Lower leg skin (tissue), 3 donors: ENCODE measurements at regions not wholly inside any gene's neighbourhood (a gene's known extent, or its start where the extent isn't known, plus 50 kb on each side); places are given as distances from the start of the nearest gene placed in this dataset.

Experiments
- POLR2A ChIP-seq, 2 donors: fragments of 450-650 bp; IDR thresholded peaks; one replicate each; pipeline ENCODE4 v1.6.1; 2016 to 2017; ENCODE audit warnings: antibody characterized with exemption in 2 of 2, mild to moderate bottlenecking in 1 of 2, moderate library complexity in 1 of 2
- TF ChIP-seq, protein P1 (sequence below), 3 donors: fragments of 450-650 bp; IDR thresholded peaks; one replicate each; pipeline ENCODE4 v1.5.1; 2016; ENCODE audit warnings: antibody characterized with exemption in 3 of 3, mild to moderate bottlenecking in 3 of 3, moderate library complexity in 2 of 3

- TF ChIP-seq, protein P1, sequence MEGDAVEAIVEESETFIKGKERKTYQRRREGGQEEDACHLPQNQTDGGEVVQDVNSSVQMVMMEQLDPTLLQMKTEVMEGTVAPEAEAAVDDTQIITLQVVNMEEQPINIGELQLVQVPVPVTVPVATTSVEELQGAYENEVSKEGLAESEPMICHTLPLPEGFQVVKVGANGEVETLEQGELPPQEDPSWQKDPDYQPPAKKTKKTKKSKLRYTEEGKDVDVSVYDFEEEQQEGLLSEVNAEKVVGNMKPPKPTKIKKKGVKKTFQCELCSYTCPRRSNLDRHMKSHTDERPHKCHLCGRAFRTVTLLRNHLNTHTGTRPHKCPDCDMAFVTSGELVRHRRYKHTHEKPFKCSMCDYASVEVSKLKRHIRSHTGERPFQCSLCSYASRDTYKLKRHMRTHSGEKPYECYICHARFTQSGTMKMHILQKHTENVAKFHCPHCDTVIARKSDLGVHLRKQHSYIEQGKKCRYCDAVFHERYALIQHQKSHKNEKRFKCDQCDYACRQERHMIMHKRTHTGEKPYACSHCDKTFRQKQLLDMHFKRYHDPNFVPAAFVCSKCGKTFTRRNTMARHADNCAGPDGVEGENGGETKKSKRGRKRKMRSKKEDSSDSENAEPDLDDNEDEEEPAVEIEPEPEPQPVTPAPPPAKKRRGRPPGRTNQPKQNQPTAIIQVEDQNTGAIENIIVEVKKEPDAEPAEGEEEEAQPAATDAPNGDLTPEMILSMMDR (IDR thresholded peaks at IDR 0.05): no peak
- TF ChIP-seq POLR2A (IDR thresholded peaks at IDR 0.05): no peak
These were observed 135.5 kb downstream of the GPX5 start for GRCh38 chr6:28661097-28661713.
